ENCODE measurements at regions not wholly inside any gene's neighbourhood (a gene's known extent, or its start where the extent isn't known, plus 50 kb on each side); places are given as distances from the start of the nearest gene placed in this dataset.

DNA sequence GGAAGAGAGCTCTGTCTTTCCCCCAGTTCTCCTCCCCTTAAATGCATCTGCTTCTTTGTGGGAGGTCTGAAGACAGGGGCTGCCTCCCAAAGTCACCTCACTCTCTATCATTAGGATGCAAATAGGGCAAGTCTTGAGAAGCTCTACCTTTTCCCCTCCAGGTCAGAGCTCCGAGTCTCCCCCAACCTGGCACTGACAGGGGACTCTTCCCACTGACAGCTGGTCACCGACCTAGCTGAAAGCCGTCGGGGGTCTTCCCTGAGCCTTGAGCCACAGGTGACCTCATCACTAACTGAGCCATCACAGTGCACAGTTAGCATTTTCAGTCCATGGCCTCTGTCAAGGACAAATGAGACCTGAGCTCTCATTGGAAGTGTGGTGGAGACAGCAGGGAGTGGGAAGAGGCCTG is 386.7 kb downstream of the HACE1 start:
- H3K9me3 ChIP-seq = no peaks in the 10 kb centered on the region
- H3K27me3 ChIP-seq = no peaks in the 10 kb centered on the region
- WGBS = 44% methylated on average over 3 of the region's 4 CpGs
- peak overlapping the region; percentile 25 for H3K27ac ChIP-seq
- H3K4me1 ChIP-seq = no peaks in the 10 kb centered on the region
- DNase-seq (ENCODE audit: low spot score in 2 of 2) = no peak
- no peaks in the 10 kb centered on the region for H3K36me3 ChIP-seq
- TF ChIP-seq POLR2AphosphoS5 (IDR thresholded peaks at IDR 0.05) (no peak), POLR2A (IDR thresholded peaks at IDR 0.05) (no peak), EP300 (IDR thresholded peaks at IDR 0.05) (no peak)
- TF ChIP-seq, protein P1, sequence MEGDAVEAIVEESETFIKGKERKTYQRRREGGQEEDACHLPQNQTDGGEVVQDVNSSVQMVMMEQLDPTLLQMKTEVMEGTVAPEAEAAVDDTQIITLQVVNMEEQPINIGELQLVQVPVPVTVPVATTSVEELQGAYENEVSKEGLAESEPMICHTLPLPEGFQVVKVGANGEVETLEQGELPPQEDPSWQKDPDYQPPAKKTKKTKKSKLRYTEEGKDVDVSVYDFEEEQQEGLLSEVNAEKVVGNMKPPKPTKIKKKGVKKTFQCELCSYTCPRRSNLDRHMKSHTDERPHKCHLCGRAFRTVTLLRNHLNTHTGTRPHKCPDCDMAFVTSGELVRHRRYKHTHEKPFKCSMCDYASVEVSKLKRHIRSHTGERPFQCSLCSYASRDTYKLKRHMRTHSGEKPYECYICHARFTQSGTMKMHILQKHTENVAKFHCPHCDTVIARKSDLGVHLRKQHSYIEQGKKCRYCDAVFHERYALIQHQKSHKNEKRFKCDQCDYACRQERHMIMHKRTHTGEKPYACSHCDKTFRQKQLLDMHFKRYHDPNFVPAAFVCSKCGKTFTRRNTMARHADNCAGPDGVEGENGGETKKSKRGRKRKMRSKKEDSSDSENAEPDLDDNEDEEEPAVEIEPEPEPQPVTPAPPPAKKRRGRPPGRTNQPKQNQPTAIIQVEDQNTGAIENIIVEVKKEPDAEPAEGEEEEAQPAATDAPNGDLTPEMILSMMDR (IDR thresholded peaks at IDR 0.05) = no peak
- no peak overlapping the region for H3K4me3 ChIP-seq

DNA sequence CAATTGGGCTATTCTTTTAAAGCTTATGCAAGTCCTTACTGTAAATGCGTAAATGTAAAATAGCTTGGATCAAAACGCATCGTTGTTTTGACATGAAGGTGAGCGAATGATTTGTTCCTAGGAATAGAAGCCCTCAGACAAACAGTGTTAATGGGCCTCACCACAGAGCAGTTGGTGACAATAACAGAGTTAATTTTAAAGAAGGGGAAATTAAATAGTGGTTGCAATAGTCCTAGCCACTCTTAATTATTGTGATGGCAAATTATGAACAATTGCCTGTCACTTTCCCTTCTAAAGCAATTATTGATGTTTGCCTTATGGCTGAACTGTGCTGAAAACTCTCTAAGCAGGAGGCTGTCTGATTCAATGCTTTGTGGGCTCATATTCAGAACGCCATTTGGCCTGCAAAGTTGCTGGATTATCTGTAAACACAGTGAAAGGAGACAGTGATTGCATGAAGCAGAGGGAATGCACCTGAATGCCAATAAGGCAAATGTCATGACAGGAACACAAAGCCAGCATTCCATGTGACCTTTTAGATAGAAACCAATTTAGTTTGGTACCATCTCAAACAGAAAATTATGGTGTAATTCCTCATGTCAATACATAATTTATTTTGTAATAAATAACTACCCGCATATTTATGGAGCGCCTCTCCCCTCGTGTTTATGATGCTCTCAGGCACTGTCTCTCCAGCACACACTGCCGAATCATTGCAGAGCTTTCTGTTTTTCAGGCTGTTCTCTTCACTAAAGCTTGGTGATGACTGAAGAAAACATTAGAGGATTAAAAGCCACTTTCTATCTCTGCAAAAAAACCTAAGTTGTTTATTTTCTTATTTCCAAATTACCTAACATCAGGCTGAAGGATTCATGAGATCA is 387.5 kb downstream of the HACE1 start:
- Histone ChIP-seq H3K4me1 (no peaks in the 10 kb centered on the region), H3K4me3 (no peak overlapping the region), H3K27me3 (no peaks in the 10 kb centered on the region), H3K36me3 (no peaks in the 10 kb centered on the region), H3K27ac (no peak overlapping the region), H3K9me3 (no peaks in the 10 kb centered on the region)
- 60% methylated on average over 9 of the region's 9 CpGs for WGBS
- no peak for TF ChIP-seq EP300 (IDR thresholded peaks at IDR 0.05)
- DNase-seq (ENCODE audit: low spot score in 2 of 2) = no peak

DNA sequence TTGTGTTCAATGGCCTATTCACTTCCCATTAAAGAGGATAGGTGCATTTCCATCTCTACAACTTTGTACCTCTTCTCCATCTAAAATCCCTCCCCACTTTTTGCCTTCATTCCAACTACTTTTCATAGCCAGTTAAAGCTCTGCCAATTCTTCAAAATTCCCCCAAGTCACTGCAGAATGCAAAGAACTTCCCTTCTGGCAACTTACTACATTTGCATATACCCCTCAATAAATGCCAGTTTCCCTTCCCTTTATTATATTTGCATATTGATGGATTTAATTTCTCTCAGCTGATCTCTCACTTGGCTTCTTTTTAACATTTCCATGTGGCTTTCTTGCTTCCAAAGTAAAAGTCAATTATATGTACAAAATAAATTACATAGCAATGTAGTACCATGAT is 393.4 kb downstream of the HACE1 start:
- no peaks in the 10 kb centered on the region for H3K36me3 ChIP-seq
- no peak for TF ChIP-seq POLR2AphosphoS5 (IDR thresholded peaks at IDR 0.05)
- TF ChIP-seq POLR2A (IDR thresholded peaks at IDR 0.05) = no peak
- TF ChIP-seq EP300 (IDR thresholded peaks at IDR 0.05) = no peak
- TF ChIP-seq, protein P1 (IDR thresholded peaks at IDR 0.05) = no peak
- no peak for DNase-seq (ENCODE audit: low spot score in 2 of 2)
- no peaks in the 10 kb centered on the region for H3K9me3 ChIP-seq
- no peak overlapping the region for H3K4me3 ChIP-seq
- no peaks in the 10 kb centered on the region for H3K4me1 ChIP-seq
- H3K27ac ChIP-seq = no peak overlapping the region
- no peaks in the 10 kb centered on the region for H3K27me3 ChIP-seq

DNA sequence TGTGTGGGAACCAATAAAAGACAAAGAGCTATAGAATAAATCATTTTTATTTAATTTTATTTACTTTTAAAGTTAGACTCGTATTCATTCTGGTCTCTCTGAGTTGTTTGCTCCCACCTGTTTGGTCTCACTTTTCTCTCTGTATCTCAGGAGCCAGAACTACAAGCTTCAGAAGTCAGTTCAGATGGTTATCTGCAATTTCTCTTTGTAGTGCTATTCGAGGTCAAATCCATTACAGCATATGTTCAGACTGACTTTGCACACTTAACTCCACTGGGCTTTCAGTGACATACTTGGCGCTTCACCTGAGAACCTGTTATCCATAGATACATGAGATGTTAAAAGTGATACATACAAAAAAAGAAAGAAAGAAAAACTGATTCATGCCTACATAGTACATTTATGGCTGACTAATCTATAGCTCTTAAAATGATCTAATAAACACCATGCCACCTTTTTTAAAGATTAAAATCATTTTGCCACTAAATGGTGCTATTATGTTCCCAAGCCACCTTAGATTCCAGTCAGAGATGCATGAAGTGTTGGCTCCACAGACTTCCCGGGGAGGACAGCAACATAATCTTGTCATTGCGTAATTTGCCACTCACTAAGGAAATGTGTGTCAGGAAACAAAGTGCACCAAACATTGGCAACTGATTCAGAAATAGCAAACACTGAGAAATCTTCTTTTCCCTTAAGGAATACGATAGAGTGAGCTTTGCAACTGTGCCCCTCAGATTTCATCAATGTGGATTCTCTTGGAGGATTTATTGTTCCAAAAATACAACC is 396.7 kb downstream of the HACE1 start:
- no peak overlapping the region for H3K4me3 ChIP-seq
- TF ChIP-seq, protein P1 (IDR thresholded peaks at IDR 0.05) = no peak
- no peak for TF ChIP-seq POLR2AphosphoS5 (IDR thresholded peaks at IDR 0.05)
- no peak for TF ChIP-seq POLR2A (IDR thresholded peaks at IDR 0.05)
- no peak for TF ChIP-seq EP300 (IDR thresholded peaks at IDR 0.05)
- DNase-seq (ENCODE audit: low spot score in 2 of 2) = no peak
- WGBS = 49% methylated on average over 6 of the region's 6 CpGs
- no peak overlapping the region for H3K27ac ChIP-seq
- no peaks in the 10 kb centered on the region for H3K9me3 ChIP-seq
- H3K27me3 ChIP-seq = no peaks in the 10 kb centered on the region
- no peaks in the 10 kb centered on the region for H3K36me3 ChIP-seq
- H3K4me1 ChIP-seq = no peaks in the 10 kb centered on the region

DNA sequence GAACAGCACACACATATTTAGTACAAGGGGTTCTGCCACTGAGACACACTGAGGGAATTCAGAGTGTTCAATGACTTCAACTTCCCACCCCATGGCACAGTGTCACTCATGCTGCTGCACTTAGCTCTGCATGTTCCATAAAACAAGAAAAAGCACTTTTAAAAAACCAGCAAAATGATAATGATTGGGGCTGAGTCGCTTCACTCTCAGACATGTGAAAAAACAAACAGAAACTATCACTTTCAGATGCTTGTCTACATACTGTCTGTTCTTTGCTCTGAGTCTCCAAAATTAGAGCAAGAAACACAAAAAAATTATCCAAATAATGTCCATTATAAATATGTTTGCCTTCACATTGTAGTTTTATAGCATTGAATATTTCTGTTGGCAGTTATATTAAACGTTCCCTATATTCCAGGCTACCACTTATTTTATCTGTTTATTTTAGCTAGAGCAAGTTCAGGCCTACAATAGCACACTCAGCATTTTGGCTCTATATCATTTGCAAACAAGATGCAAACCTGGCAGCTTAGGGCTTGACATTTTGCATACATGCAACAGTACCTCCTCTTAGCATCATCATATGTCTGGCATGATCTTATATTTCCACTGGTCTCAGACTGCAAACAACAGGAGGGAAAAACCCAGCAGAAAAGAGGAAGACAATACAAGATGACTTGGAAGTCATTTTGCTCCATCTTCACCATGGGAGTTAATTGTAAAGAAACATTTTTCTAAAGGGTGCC is 398.8 kb downstream of the HACE1 start:
- Histone ChIP-seq H3K36me3 (no peaks in the 10 kb centered on the region), H3K27me3 (no peaks in the 10 kb centered on the region), H3K9me3 (no peaks in the 10 kb centered on the region), H3K27ac (no peak overlapping the region), H3K4me1 (no peaks in the 10 kb centered on the region), H3K4me3 (no peak overlapping the region)
- TF ChIP-seq EP300 (IDR thresholded peaks at IDR 0.05) (no peak), POLR2A (IDR thresholded peaks at IDR 0.05) (no peak)
- no peak for DNase-seq (ENCODE audit: low spot score in 2 of 2)
- 61% methylated on average over 2 of the region's 2 CpGs for WGBS

DNA sequence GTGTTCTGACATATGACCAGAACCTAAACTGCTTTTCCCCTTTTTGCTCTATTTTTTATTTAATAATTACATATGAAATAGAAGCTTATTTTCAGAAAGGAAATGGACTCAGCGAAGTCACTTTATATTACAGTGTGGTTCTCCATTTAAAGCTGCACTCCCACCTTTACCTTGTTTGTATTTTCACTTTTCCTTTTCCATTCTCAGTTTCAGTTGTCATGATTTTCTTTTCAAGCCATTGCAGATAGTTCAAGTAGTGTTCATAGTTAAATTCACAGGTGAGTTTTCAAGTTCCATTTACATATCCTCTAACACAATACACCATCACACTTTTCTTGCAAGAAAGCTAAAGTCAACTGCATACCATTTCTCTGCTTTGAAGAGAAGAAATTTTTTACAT is 400.2 kb downstream of the HACE1 start:
- no peak for DNase-seq (ENCODE audit: low spot score in 2 of 2)
- no peaks in the 10 kb centered on the region for H3K36me3 ChIP-seq
- H3K4me1 ChIP-seq = no peaks in the 10 kb centered on the region
- TF ChIP-seq POLR2A (IDR thresholded peaks at IDR 0.05) (no peak), POLR2AphosphoS5 (IDR thresholded peaks at IDR 0.05) (no peak), EP300 (IDR thresholded peaks at IDR 0.05) (no peak)
- TF ChIP-seq, protein P1 (IDR thresholded peaks at IDR 0.05) = no peak
- no peak overlapping the region for H3K4me3 ChIP-seq
- H3K27ac ChIP-seq = no peak overlapping the region
- WGBS = 89% methylated on average over 1 of the region's 1 CpG
- H3K27me3 ChIP-seq = no peaks in the 10 kb centered on the region
- H3K9me3 ChIP-seq = no peaks in the 10 kb centered on the region
